Muscle layer of duodenum (tissue), 2 donors: ENCODE measurements at regions not wholly inside any gene's neighbourhood (a gene's known extent, or its start where the extent isn't known, plus 50 kb on each side); places are given as distances from the start of the nearest gene placed in this dataset.

Experiments used
- H3K27ac ChIP-seq: one replicate; pipeline ENCODE4 v1.7.0; 2013; ENCODE audit warnings: mild to moderate bottlenecking, low read length
- H3K27me3 ChIP-seq: one replicate; pipeline ENCODE4 v1.7.0; 2013; ENCODE audit warnings: low read depth, mild to moderate bottlenecking, control low read depth, low read length
- H3K36me3 ChIP-seq, 2 donors: one replicate each; pipeline ENCODE4 v1.7.0; 2013; ENCODE audit warnings: low read length in 2 of 2, control low read depth in 1 of 2, mild to moderate bottlenecking in 1 of 2; ENCODE audit not compliant: insufficient read depth in 2 of 2, control insufficient read depth in 1 of 2
- H3K4me1 ChIP-seq, 2 donors: one replicate each; pipeline ENCODE4 v1.7.0; 2013; ENCODE audit warnings: low read length in 2 of 2, mild to moderate bottlenecking in 2 of 2, control low read depth in 1 of 2, moderate library complexity in 1 of 2; ENCODE audit not compliant: insufficient read depth in 2 of 2, control insufficient read depth in 1 of 2
- H3K4me3 ChIP-seq, 2 donors: one replicate each; pipeline ENCODE4 v1.7.0; 2013; ENCODE audit warnings: low read length in 2 of 2, low read depth in 1 of 2, mild to moderate bottlenecking in 1 of 2
- H3K9me3 ChIP-seq, 2 donors: one replicate each; pipeline ENCODE4 v1.7.0; 2013; ENCODE audit warnings: low read length in 2 of 2, control low read depth in 1 of 2, mild to moderate bottlenecking in 1 of 2; ENCODE audit not compliant: control insufficient read depth in 1 of 2
- donor health status: healthy.

- Histone ChIP-seq H3K27me3 (no peaks in the 10 kb centered on the region), H3K27ac (no peak overlapping the region), H3K36me3 (peaks cover 0 to 4% of the 10 kb centered on the region in 2 donors), H3K4me3 (no peak overlapping the region), H3K9me3 (no peaks in the 10 kb centered on the region), H3K4me1 (peaks cover 20 to 30% of the 10 kb centered on the region in 2 donors)
Observed at GRCh38 chr11:86155200-86155844, 86.4 kb upstream of the PICALM start.

GRCh38 chr11:86153439-86153838 is 84.6 kb upstream of the PICALM start:
- Histone ChIP-seq H3K36me3 (peaks cover 0 to 4% of the 10 kb centered on the region in 2 donors), H3K4me1 (peaks cover 20 to 35% of the 10 kb centered on the region in 2 donors), H3K4me3 (no peak overlapping the region), H3K9me3 (no peaks in the 10 kb centered on the region), H3K27me3 (no peaks in the 10 kb centered on the region), H3K27ac (no peak overlapping the region)

- Histone ChIP-seq H3K27ac (no peak overlapping the region), H3K27me3 (no peaks in the 10 kb centered on the region), H3K36me3 (peaks cover 0 to 4% of the 10 kb centered on the region in 2 donors), H3K9me3 (no peaks in the 10 kb centered on the region), H3K4me1 (peaks cover 20 to 35% of the 10 kb centered on the region in 2 donors), H3K4me3 (no peak overlapping the region)
Observed at GRCh38 chr11:86152901-86153300, 84.0 kb upstream of the PICALM start.

GRCh38 chr11:86152006-86152862 is 83.3 kb upstream of the PICALM start:
- H3K4me3 ChIP-seq: peak overlapping the region in 1 of 2 donors; percentile 31
- H3K36me3 ChIP-seq: peaks cover 0 to 4% of the 10 kb centered on the region in 2 donors
- peak overlapping the region; percentile 52 for H3K27ac ChIP-seq
- H3K4me1 ChIP-seq: peaks cover 20 to 35% of the 10 kb centered on the region in 2 donors
- H3K9me3 ChIP-seq: no peaks in the 10 kb centered on the region
- H3K27me3 ChIP-seq: no peaks in the 10 kb centered on the region

GRCh38 chr11:86151174-86152005 is 82.5 kb upstream of the PICALM start:
- H3K27ac ChIP-seq: peak overlapping the region; percentile 52
- peak overlapping the region in 1 of 2 donors; percentile 31 for H3K4me3 ChIP-seq
- peaks cover 0 to 4% of the 10 kb centered on the region in 2 donors for H3K36me3 ChIP-seq
- H3K27me3 ChIP-seq: no peaks in the 10 kb centered on the region
- no peaks in the 10 kb centered on the region for H3K9me3 ChIP-seq
- peaks cover 20 to 34% of the 10 kb centered on the region in 2 donors for H3K4me1 ChIP-seq

- peak overlapping the region; percentile 17 for H3K27ac ChIP-seq
- H3K9me3 ChIP-seq: no peaks in the 10 kb centered on the region
- H3K27me3 ChIP-seq: no peaks in the 10 kb centered on the region
- peak overlapping the region in 1 of 2 donors; percentile 31 for H3K4me3 ChIP-seq
- peaks cover 20 to 30% of the 10 kb centered on the region in 2 donors for H3K4me1 ChIP-seq
- peaks cover 0 to 4% of the 10 kb centered on the region in 2 donors for H3K36me3 ChIP-seq
Observed at GRCh38 chr11:86150847-86151173, 81.9 kb upstream of the PICALM start.

GRCh38 chr11:86149792-86150191 is 80.9 kb upstream of the PICALM start:
- Histone ChIP-seq H3K4me1 (peaks cover 20 to 30% of the 10 kb centered on the region in 2 donors), H3K27ac (no peak overlapping the region), H3K9me3 (no peaks in the 10 kb centered on the region), H3K36me3 (peaks cover 0 to 4% of the 10 kb centered on the region in 2 donors), H3K27me3 (no peaks in the 10 kb centered on the region), H3K4me3 (no peak overlapping the region)

- Histone ChIP-seq H3K4me1 (peaks cover 20 to 30% of the 10 kb centered on the region in 2 donors), H3K27ac (no peak overlapping the region), H3K36me3 (peaks cover 0 to 4% of the 10 kb centered on the region in 2 donors)
Observed at GRCh38 chr11:86148345-86148747, 79.5 kb upstream of the PICALM start.

GRCh38 chr11:86147004-86147403 is 78.1 kb upstream of the PICALM start:
- Histone ChIP-seq H3K4me3 (no peak overlapping the region), H3K9me3 (no peaks in the 10 kb centered on the region), H3K4me1 (peaks cover 16 to 22% of the 10 kb centered on the region in 2 donors), H3K36me3 (peaks cover 0 to 2% of the 10 kb centered on the region in 2 donors), H3K27me3 (no peaks in the 10 kb centered on the region), H3K27ac (no peak overlapping the region)

More at GRCh38 chr11:86148345-86148747, 79.5 kb upstream of the PICALM start:
- Histone ChIP-seq H3K9me3 (no peaks in the 10 kb centered on the region), H3K27me3 (no peaks in the 10 kb centered on the region), H3K4me3 (no peak overlapping the region)

GRCh38 chr11:86145439-86146156 is 76.7 kb upstream of the PICALM start:
- peaks cover 2 to 8% of the 10 kb centered on the region in 2 donors for H3K4me1 ChIP-seq

More at GRCh38 chr11:86145439-86146156, 76.7 kb upstream of the PICALM start:
- no peaks in the 10 kb centered on the region for H3K9me3 ChIP-seq
- H3K4me3 ChIP-seq: no peak overlapping the region
- H3K36me3 ChIP-seq: no peaks in the 10 kb centered on the region
- H3K27ac ChIP-seq: no peak overlapping the region
- H3K27me3 ChIP-seq: no peaks in the 10 kb centered on the region
